BJ (cell line): ENCODE measurements at regions not wholly inside any gene's neighbourhood (a gene's known extent, or its start where the extent isn't known, plus 50 kb on each side); places are given as distances from the start of the nearest gene placed in this dataset.

Source experiments
- CTCF ChIA-PET: fragments of 350-600 bp; formaldehyde crosslinking; extraction: SDS; loops from one replicate; lab custom pipeline; 2021; ENCODE audit warnings: antibody characterized with exemption, inconsistent platforms; lab: Yijun Ruan, JAX
- POLR2A ChIA-PET: fragments of 300-600 bp; sonication (Branson Sonifier 250); formaldehyde crosslinking; extraction: SDS; loops from one replicate; lab custom pipeline; 2021; ENCODE audit warnings: antibody characterized with exemption; lab: Charles Lee
- DNase-seq: peaks from one replicate; pipeline ENCODE4 v3.0.0-alpha.2; 2011; ENCODE audit warnings: low read depth
- H3K27me3 ChIP-seq: 2 replicates; pipeline ENCODE4 v1.6.0; 2011; ENCODE audit warnings: low read length; ENCODE audit not compliant: control insufficient read depth, insufficient read depth
- H3K36me3 ChIP-seq: 2 replicates; pipeline ENCODE4 v1.5.1; 2011; ENCODE audit warnings: low read length; ENCODE audit not compliant: control insufficient read depth, insufficient read depth
- H3K4me3 ChIP-seq: 2 replicates; pipeline ENCODE4 v1.5.1; 2011; ENCODE audit warnings: low read depth, mild to moderate bottlenecking, control low read depth, low read length
- CTCF ChIP-seq: IDR thresholded peaks from 2 replicates; pipeline ENCODE4 v1.5.1; 2011; ENCODE audit warnings: low read depth, mild to moderate bottlenecking, control low read depth, inconsistent platforms, low read length, moderate library complexity; ENCODE audit not compliant: insufficient read depth

- POLR2A ChIA-PET = no interaction called here
- TF ChIP-seq CTCF = no peak
- peaks cover 3% of the 10 kb centered on the region; the same call in 1 of the 2 replicates for H3K27me3 ChIP-seq
- H3K4me3 ChIP-seq = no peak overlapping the region
- DNase-seq = no peak
- CTCF ChIA-PET = no interaction called here
- H3K36me3 ChIP-seq = no peaks in the 10 kb centered on the region
Measured at GRCh38 chr4:25550376-25551030, 105.1 kb upstream of the SLC34A2 start.

- CTCF ChIA-PET = no interaction called here
- TF ChIP-seq CTCF = no peak
- no peak for DNase-seq
- no peak overlapping the region for H3K4me3 ChIP-seq
- peaks cover 1% of the 10 kb centered on the region; the same call in 1 of the 2 replicates for H3K27me3 ChIP-seq
- POLR2A ChIA-PET = no interaction called here
- no peaks in the 10 kb centered on the region for H3K36me3 ChIP-seq
Measured at GRCh38 chr4:25551605-25552004, 104.0 kb upstream of the SLC34A2 start.

GRCh38 chr4:25552580-25553271, 102.9 kb upstream of the SLC34A2 start:
- TF ChIP-seq CTCF = no peak
- ChIA-PET CTCF (no interaction called here), POLR2A (no interaction called here)
- H3K36me3 ChIP-seq = no peaks in the 10 kb centered on the region
- H3K4me3 ChIP-seq = no peak overlapping the region
- no peak for DNase-seq
- H3K27me3 ChIP-seq = peaks cover 1% of the 10 kb centered on the region; the same call in 1 of the 2 replicates

- ChIA-PET POLR2A (no interaction called here), CTCF (interaction anchor here (0.6 kb wide), 1 partner anchor 99 kb away, joined by 5 read pairs; no protein-coding TSS in a partner anchor)
- no peaks in the 10 kb centered on the region for H3K36me3 ChIP-seq
- no peak overlapping the region for H3K4me3 ChIP-seq
- TF ChIP-seq CTCF = no peak
- H3K27me3 ChIP-seq = peaks cover 1% of the 10 kb centered on the region; the same call in 1 of the 2 replicates
- no peak for DNase-seq
Measured at GRCh38 chr4:25559508-25559907, 96.1 kb upstream of the SLC34A2 start.

- Histone ChIP-seq H3K27me3 (no peaks in the 10 kb centered on the region), H3K36me3 (no peaks in the 10 kb centered on the region), H3K4me3 (no peak overlapping the region)
- TF ChIP-seq CTCF = no peak
- no peak for DNase-seq
- ChIA-PET CTCF (no interaction called here), POLR2A (no interaction called here)
Measured at GRCh38 chr4:25560605-25561004, 95.0 kb upstream of the SLC34A2 start.
